ENCODE measurements at regions not wholly inside any gene's neighbourhood (a gene's known extent, or its start where the extent isn't known, plus 50 kb on each side); places are given as distances from the start of the nearest gene placed in this dataset.

DNA sequence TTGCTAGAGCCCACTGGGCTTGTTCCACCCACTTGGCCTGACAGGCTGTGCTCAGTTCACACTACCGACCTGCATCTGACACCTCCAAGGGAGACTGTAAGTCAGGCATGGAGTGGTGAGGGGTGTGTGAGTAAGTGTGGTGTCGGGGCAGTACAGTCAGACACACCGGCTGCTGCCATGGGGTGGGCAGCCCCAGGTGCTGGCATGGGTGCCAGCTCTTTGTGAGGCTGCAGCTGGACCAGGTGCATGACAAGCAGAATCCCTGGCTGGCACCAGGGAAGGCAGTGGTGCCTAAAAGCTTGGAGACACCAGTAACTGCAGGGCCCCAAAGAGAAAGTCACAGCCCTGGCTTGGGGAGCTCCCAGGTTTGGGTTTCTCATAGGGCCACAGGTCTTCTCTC, 665.0 kb downstream of the SH3BGRL start:
- no peak for TF ChIP-seq CTCF (IDR thresholded peaks at IDR 0.05; ENCODE audit: low read depth, low read length, missing input control)
- TF ChIP-seq RAD21 (IDR thresholded peaks at IDR 0.05) = no peak
- TF ChIP-seq YY1 (IDR thresholded peaks at IDR 0.05) = no peak
- no peak for TF ChIP-seq HNF4G (IDR thresholded peaks at IDR 0.05)
- no peak for TF ChIP-seq HNF4A (conservative IDR thresholded peaks at IDR 0.05)
- TF ChIP-seq, protein P1, sequence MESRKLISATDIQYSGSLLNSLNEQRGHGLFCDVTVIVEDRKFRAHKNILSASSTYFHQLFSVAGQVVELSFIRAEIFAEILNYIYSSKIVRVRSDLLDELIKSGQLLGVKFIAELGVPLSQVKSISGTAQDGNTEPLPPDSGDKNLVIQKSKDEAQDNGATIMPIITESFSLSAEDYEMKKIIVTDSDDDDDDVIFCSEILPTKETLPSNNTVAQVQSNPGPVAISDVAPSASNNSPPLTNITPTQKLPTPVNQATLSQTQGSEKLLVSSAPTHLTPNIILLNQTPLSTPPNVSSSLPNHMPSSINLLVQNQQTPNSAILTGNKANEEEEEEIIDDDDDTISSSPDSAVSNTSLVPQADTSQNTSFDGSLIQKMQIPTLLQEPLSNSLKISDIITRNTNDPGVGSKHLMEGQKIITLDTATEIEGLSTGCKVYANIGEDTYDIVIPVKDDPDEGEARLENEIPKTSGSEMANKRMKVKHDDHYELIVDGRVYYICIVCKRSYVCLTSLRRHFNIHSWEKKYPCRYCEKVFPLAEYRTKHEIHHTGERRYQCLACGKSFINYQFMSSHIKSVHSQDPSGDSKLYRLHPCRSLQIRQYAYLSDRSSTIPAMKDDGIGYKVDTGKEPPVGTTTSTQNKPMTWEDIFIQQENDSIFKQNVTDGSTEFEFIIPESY (IDR thresholded peaks at IDR 0.05) = no peak
- TF ChIP-seq FOXA1 (IDR thresholded peaks at IDR 0.05) = no peak

All from liver (tissue), 3 donors.